Stimulated activated CD4-positive, alpha-beta T cell treated with anti-CD3 and anti-CD28 coated beads, TNF-alpha, amount 100 ng/mL, for 24 hours (primary cell): ENCODE measurements at regions not wholly inside any gene's neighbourhood (a gene's known extent, or its start where the extent isn't known, plus 50 kb on each side); places are given as distances from the start of the nearest gene placed in this dataset.
A peak's percentile ranks its signal among the peaks of the same experiment; 100 is the strongest.
"Not testable (repeated sequence)": the region's sequence is repeated elsewhere in the genome, so short reads cannot be mapped to it uniquely, and the experiment has no call there.

Source experiments
- DNase-seq, 3 experiments: peaks; one replicate each; pipeline ENCODE4 v3.0.0-alpha.2; 2020; ENCODE audit warnings: low read depth in 3 of 3

GRCh38 chr2:131425231-131425941 lies 50.5 kb upstream of the TUBA3D start:
- DNase-seq = peak in 1 of 3 experiments; percentile 5

- DNase-seq = not testable (repeated sequence)
Observed at GRCh38 chr2:131424605-131425114, 51.3 kb upstream of the TUBA3D start.

- not testable (repeated sequence) for DNase-seq
Observed at GRCh38 chr2:131420751-131421150, 55.2 kb upstream of the TUBA3D start.

GRCh38 chr2:131419441-131419840 lies 55.5 kb upstream of the RAB6D start:
- no peak for DNase-seq

GRCh38 chr2:131418625-131419024 lies 54.7 kb upstream of the RAB6D start:
- no peak for DNase-seq

GRCh38 chr2:131417886-131418285 lies 53.9 kb upstream of the RAB6D start:
- no peak for DNase-seq

- DNase-seq = no peak
Observed at GRCh38 chr2:131413785-131414184, 49.8 kb upstream of the RAB6D start.
